Neuronal stem cell (in vitro differentiated cells): ENCODE measurements at regions not wholly inside any gene's neighbourhood (a gene's known extent, or its start where the extent isn't known, plus 50 kb on each side); places are given as distances from the start of the nearest gene placed in this dataset.

Experiments
- DNase-seq: peaks from one replicate; pipeline ENCODE4 v3.0.0-alpha.2; 2013; ENCODE audit warnings: low spot score
- H2AFZ ChIP-seq: one replicate; pipeline ENCODE4 v1.6.1; 2013; ENCODE audit warnings: mild to moderate bottlenecking, low read length, inconsistent platforms
- H2AK5ac ChIP-seq: 2 replicates; pipeline ENCODE4 v1.6.1; 2013; ENCODE audit warnings: low read depth, mild to moderate bottlenecking, inconsistent platforms, low read length, moderate library complexity, mixed read lengths
- H2BK120ac ChIP-seq: 2 replicates; pipeline ENCODE4 v1.6.1; 2013; ENCODE audit warnings: low read depth, mild to moderate bottlenecking, inconsistent platforms, low read length, moderate library complexity, mixed read lengths
- H2BK12ac ChIP-seq: one replicate; pipeline ENCODE4 v1.6.1; 2013; ENCODE audit warnings: low read length, inconsistent platforms
- H2BK15ac ChIP-seq: 2 replicates; pipeline ENCODE4 v1.6.1; 2013; ENCODE audit warnings: mild to moderate bottlenecking, low read length, inconsistent platforms, mixed read lengths
- H2BK5ac ChIP-seq: one replicate; pipeline ENCODE4 v1.6.1; 2013; ENCODE audit warnings: inconsistent platforms, mild to moderate bottlenecking, low read length, moderate library complexity
- H3K14ac ChIP-seq: one replicate; pipeline ENCODE4 v1.6.1; 2013; ENCODE audit warnings: low read length, inconsistent platforms
- H3K18ac ChIP-seq: 2 replicates; pipeline ENCODE4 v1.6.1; 2013; ENCODE audit warnings: low read length, inconsistent platforms
- H3K23ac ChIP-seq: 2 replicates; pipeline ENCODE4 v1.6.1; 2013; ENCODE audit warnings: low read depth, mild to moderate bottlenecking, mixed read lengths, low read length, inconsistent platforms; ENCODE audit not compliant: poor library complexity
- H3K27ac ChIP-seq: replicated peaks from 3 replicates; pipeline ENCODE4 v1.5.1; 2013; ENCODE audit warnings: low read length, inconsistent platforms
- H3K27me3 ChIP-seq, 3 experiments: 2 replicates each; pipeline ENCODE4 v1.6.1; 2013; ENCODE audit warnings: low read length in 3 of 3, mild to moderate bottlenecking in 2 of 3, inconsistent platforms in 1 of 3, low read depth in 1 of 3, mixed read lengths in 1 of 3, moderate library complexity in 1 of 3; ENCODE audit not compliant: control insufficient read depth in 3 of 3, insufficient read depth in 3 of 3
- H3K36me3 ChIP-seq, 2 donors: replicated peaks in 1 of 2; 2 replicates each; pipeline ENCODE4 v1.6.1; 2013; ENCODE audit warnings: low read length in 2 of 2; ENCODE audit not compliant: control insufficient read depth in 2 of 2, insufficient read depth in 2 of 2
- H3K4ac ChIP-seq: 2 replicates; pipeline ENCODE4 v1.6.1; 2013; ENCODE audit warnings: inconsistent platforms, mild to moderate bottlenecking, low read length, moderate library complexity
- H3K4me1 ChIP-seq, 2 donors: 1 replicate in 1 of 2; 2 replicates in 1 of 2; pipeline ENCODE4 v1.6.1; 2013; ENCODE audit warnings: low read length in 2 of 2, low read depth in 1 of 2; ENCODE audit not compliant: control insufficient read depth in 2 of 2, insufficient read depth in 1 of 2
- H3K4me2 ChIP-seq: one replicate; pipeline ENCODE4 v1.6.1; 2013; ENCODE audit warnings: mild to moderate bottlenecking, low read length, inconsistent platforms; ENCODE audit not compliant: insufficient read depth, poor library complexity, severe bottlenecking
- H3K4me3 ChIP-seq, 2 donors: 2 replicates each; pipeline ENCODE4 v1.5.1; 2013; ENCODE audit warnings: low read length in 2 of 2, mild to moderate bottlenecking in 2 of 2, inconsistent platforms in 1 of 2, moderate library complexity in 1 of 2
- H3K79me1 ChIP-seq: one replicate; pipeline ENCODE4 v1.6.1; 2013; ENCODE audit warnings: low read depth, mild to moderate bottlenecking, inconsistent platforms, low read length, moderate library complexity
- H3K9ac ChIP-seq: one replicate; pipeline ENCODE4 v1.6.1; 2013; ENCODE audit warnings: mild to moderate bottlenecking, low read depth, low read length, inconsistent platforms; ENCODE audit not compliant: poor library complexity
- H3K9me3 ChIP-seq, 2 donors: replicated peaks in 1 of 2; 2 replicates each; pipeline versions ENCODE3 to v1.6.1; 2013; ENCODE audit warnings: low read length in 2 of 2, mild to moderate bottlenecking in 2 of 2, inconsistent platforms in 1 of 2, low read depth in 1 of 2, mixed read lengths in 1 of 2, moderate library complexity in 1 of 2; ENCODE audit not compliant: control insufficient read depth in 2 of 2, insufficient read depth in 1 of 2
- H4K8ac ChIP-seq: one replicate; pipeline ENCODE4 v1.6.1; 2013; ENCODE audit warnings: low read depth, mild to moderate bottlenecking, inconsistent platforms, low read length, moderate library complexity
- H4K91ac ChIP-seq: one replicate; pipeline ENCODE4 v1.6.1; 2013; ENCODE audit warnings: low read length, low read depth, mild to moderate bottlenecking, inconsistent platforms; ENCODE audit not compliant: poor library complexity
- WGBS, 2 donors: extraction: QIAGEN DNeasy Blood & Tissue Kit; methylation state at CpG; one replicate each; pipeline ENCODE4 v1.1.7; 2013; ENCODE audit warnings: missing lambda C conversion rate in 2 of 2, mixed read lengths in 1 of 2; ENCODE audit not compliant: insufficient read length in 2 of 2, insufficient replicate concordance in 1 of 2; ENCODE audit errors: extremely low coverage in 2 of 2; 5-methylcytosine and 5-hydroxymethylcytosine counted together

GRCh38 chr15:38182900-38183299 is 69.7 kb upstream of the SPRED1 start:
- no CpG with 5 or more reads among the region's 3 CpGs for WGBS, 2 donors
- no peak overlapping the region for H3K27ac ChIP-seq

GRCh38 chr15:38186507-38186906 is 66.1 kb upstream of the SPRED1 start:
- no peak overlapping the region for H2BK5ac ChIP-seq
- no peaks in the 10 kb centered on the region for H3K27me3 ChIP-seq
- H4K8ac ChIP-seq: no peak overlapping the region
- no peak for DNase-seq
- H3K36me3 ChIP-seq: no peaks in the 10 kb centered on the region
- no peak overlapping the region for H2AK5ac ChIP-seq
- H2AFZ ChIP-seq: peak overlapping the region; percentile 57
- H3K4me2 ChIP-seq: no peak overlapping the region
- H3K23ac ChIP-seq: no peak overlapping the region
- no peak overlapping the region for H3K4ac ChIP-seq
- H2BK12ac ChIP-seq: no peak overlapping the region
- H3K9ac ChIP-seq: no peak overlapping the region
- no peaks in the 10 kb centered on the region for H3K9me3 ChIP-seq
- H4K91ac ChIP-seq: no peak overlapping the region
- H3K14ac ChIP-seq: no peak overlapping the region
- peaks cover 9 to 40% of the 10 kb centered on the region in 2 donors for H3K4me1 ChIP-seq
- H3K27ac ChIP-seq: no peak overlapping the region
- H3K79me1 ChIP-seq: no peaks in the 10 kb centered on the region
- H3K18ac ChIP-seq: no peak overlapping the region
- H2BK120ac ChIP-seq: no peak overlapping the region
- WGBS, 2 donors: no CpG with 5 or more reads among the region's 3 CpGs
- no peak overlapping the region for H2BK15ac ChIP-seq
- H3K4me3 ChIP-seq: no peak overlapping the region

More at GRCh38 chr15:38182900-38183299, 69.7 kb upstream of the SPRED1 start:
- Histone ChIP-seq H3K9ac (no peak overlapping the region), H3K14ac (no peak overlapping the region), H3K79me1 (no peaks in the 10 kb centered on the region), H2BK12ac (no peak overlapping the region), H2AFZ (peak overlapping the region; percentile 60), H3K4me3 (no peak overlapping the region), H3K4me2 (no peak overlapping the region), H3K4me1 (peaks cover 9 to 24% of the 10 kb centered on the region in 2 donors), H3K27me3 (no peaks in the 10 kb centered on the region), H3K9me3 (no peaks in the 10 kb centered on the region), H3K36me3 (no peaks in the 10 kb centered on the region), H2BK15ac (no peak overlapping the region), H4K8ac (no peak overlapping the region), H3K18ac (no peak overlapping the region), H4K91ac (no peak overlapping the region), H3K23ac (no peak overlapping the region), H2AK5ac (no peak overlapping the region), H3K4ac (no peak overlapping the region), H2BK120ac (no peak overlapping the region), H2BK5ac (no peak overlapping the region)
- DNase-seq: no peak

GRCh38 chr15:38187630-38188313 is 64.9 kb upstream of the SPRED1 start:
- Histone ChIP-seq H4K91ac (no peak overlapping the region), H3K4me1 (peaks cover 9 to 40% of the 10 kb centered on the region in 2 donors), H2BK15ac (no peak overlapping the region), H3K4ac (no peak overlapping the region), H4K8ac (no peak overlapping the region), H3K27ac (no peak overlapping the region), H2BK120ac (no peak overlapping the region), H3K4me3 (peak overlapping the region in 1 of 2 donors; percentile 22), H3K27me3 (no peaks in the 10 kb centered on the region), H2BK12ac (no peak overlapping the region), H3K9ac (no peak overlapping the region), H2AK5ac (no peak overlapping the region), H3K36me3 (no peaks in the 10 kb centered on the region), H3K79me1 (no peaks in the 10 kb centered on the region), H3K23ac (no peak overlapping the region), H2AFZ (no peak overlapping the region), H2BK5ac (no peak overlapping the region), H3K14ac (no peak overlapping the region), H3K4me2 (no peak overlapping the region), H3K9me3 (no peaks in the 10 kb centered on the region), H3K18ac (no peak overlapping the region)
- no CpG with 5 or more reads among the region's 7 CpGs for WGBS, 2 donors
- no peak for DNase-seq

- DNase-seq: no peak
- Histone ChIP-seq H2AK5ac (no peak overlapping the region), H3K4me1 (peaks cover 9 to 40% of the 10 kb centered on the region in 2 donors), H3K4me2 (no peak overlapping the region), H3K79me1 (no peaks in the 10 kb centered on the region), H4K91ac (no peak overlapping the region), H3K23ac (no peak overlapping the region), H2AFZ (peak overlapping the region; percentile 58), H2BK120ac (no peak overlapping the region), H3K27ac (no peak overlapping the region), H2BK15ac (no peak overlapping the region), H2BK12ac (no peak overlapping the region), H3K4ac (no peak overlapping the region), H3K4me3 (no peak overlapping the region), H3K27me3 (no peaks in the 10 kb centered on the region), H3K18ac (no peak overlapping the region), H3K14ac (no peak overlapping the region), H3K9me3 (no peaks in the 10 kb centered on the region), H3K9ac (no peak overlapping the region), H2BK5ac (no peak overlapping the region), H4K8ac (no peak overlapping the region), H3K36me3 (no peaks in the 10 kb centered on the region)
- no CpG with 5 or more reads among the region's 5 CpGs for WGBS, 2 donors
These were observed 62.9 kb upstream of the SPRED1 start for GRCh38 chr15:38189671-38190295.
